ENCODE measurements at regions not wholly inside any gene's neighbourhood (a gene's known extent, or its start where the extent isn't known, plus 50 kb on each side); places are given as distances from the start of the nearest gene placed in this dataset.
A peak's percentile ranks its signal among the peaks of the same experiment; 100 is the strongest.

DNA sequence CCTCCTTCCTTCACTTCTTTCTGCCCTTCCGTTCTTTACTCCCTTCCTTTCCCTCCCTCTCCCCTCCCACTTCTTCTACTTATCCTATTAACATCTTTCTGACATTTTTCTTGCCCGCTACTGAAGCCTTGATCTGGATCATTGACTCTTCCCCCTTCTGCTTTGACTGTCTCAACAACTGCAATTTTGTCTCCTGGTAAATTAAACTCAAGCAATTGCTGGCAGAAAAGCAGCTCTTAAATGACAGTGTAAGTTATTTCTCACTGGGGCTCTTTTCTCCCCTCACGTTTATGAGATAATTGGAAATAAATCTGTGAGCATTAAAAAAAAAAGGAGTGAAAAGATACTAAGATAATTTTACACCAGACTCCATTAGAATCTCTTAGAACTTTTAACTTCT, 120.0 kb downstream of the SLC17A6 start:
- DNase-seq: no peak
- no peaks in the 10 kb centered on the region for H3K9me3 ChIP-seq (replicated peaks; ENCODE audit: insufficient read depth, low read length)
- H3K27ac ChIP-seq (ENCODE audit: low read length): no peak overlapping the region
- no peaks in the 10 kb centered on the region for H3K79me2 ChIP-seq (ENCODE audit: low read length)
- no peaks in the 10 kb centered on the region for H3K27me3 ChIP-seq (replicated peaks; ENCODE audit: insufficient read depth, low read length)
- H3K9ac ChIP-seq (ENCODE audit: low read length): no peak overlapping the region
- H3K4me1 ChIP-seq (ENCODE audit: low read length): no peaks in the 10 kb centered on the region
- H3K4me3 ChIP-seq (ENCODE audit: low read length): no peak overlapping the region
- no peak overlapping the region for H2AFZ ChIP-seq (ENCODE audit: low read length)
- no peaks in the 10 kb centered on the region for H3K9me2 ChIP-seq (replicated peaks; ENCODE audit: insufficient read depth, low read length)
- H3F3A ChIP-seq (ENCODE audit: insufficient read depth, low read length): no peaks in the 10 kb centered on the region
- H3K36me3 ChIP-seq (replicated peaks; ENCODE audit: insufficient read depth, low read length): no peaks in the 10 kb centered on the region
- H4K20me1 ChIP-seq (ENCODE audit: insufficient read depth, low read length): no peaks in the 10 kb centered on the region
- no peak for TF ChIP-seq EZH2 (optimal IDR thresholded peaks at IDR 0.05; ENCODE audit: low read depth, low read length)
- H3K4me2 ChIP-seq (ENCODE audit: low read depth, low read length): no peak overlapping the region

DNA sequence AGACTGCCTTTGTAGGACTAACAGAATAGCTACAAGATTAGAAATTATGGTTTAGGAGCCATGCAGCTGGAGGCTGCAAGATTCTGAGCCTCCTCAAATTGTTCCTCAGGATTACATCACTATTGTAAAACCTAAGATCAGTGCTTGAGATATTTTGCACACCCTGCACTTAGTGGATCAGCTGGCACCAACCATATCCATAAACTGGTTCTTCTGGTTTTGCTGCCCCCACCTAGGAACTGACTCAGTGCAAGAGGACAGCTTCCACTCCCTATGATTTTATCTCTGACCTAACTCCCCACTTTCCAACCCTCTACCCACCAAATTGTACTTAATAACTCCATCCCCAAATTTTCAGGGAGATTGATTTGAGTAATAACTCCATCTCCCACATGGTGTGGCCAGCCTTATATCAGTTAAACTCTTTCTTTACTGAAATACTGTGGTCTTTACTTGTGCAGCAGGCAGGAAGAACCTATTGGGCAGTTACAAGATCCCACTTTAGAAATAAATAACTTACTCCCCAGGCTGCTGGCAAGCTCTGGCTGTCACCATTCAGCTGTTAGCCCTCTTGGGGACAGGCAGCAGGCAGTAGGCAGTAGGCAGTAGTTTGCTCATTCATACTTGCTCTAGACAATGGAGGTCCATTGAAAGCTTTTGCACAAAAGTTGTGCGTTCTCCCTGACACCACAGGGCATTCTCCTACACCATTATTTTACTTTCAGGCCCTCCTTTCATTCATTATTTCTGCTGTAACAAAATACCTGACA, 119.0 kb downstream of the SLC17A6 start:
- TF ChIP-seq EZH2 (optimal IDR thresholded peaks at IDR 0.05; ENCODE audit: low read depth, low read length) (no peak), EZH2phosphoT487 (IDR thresholded peaks at IDR 0.05; ENCODE audit: low read length) (no peak)
- TF ChIP-seq, protein P1, sequence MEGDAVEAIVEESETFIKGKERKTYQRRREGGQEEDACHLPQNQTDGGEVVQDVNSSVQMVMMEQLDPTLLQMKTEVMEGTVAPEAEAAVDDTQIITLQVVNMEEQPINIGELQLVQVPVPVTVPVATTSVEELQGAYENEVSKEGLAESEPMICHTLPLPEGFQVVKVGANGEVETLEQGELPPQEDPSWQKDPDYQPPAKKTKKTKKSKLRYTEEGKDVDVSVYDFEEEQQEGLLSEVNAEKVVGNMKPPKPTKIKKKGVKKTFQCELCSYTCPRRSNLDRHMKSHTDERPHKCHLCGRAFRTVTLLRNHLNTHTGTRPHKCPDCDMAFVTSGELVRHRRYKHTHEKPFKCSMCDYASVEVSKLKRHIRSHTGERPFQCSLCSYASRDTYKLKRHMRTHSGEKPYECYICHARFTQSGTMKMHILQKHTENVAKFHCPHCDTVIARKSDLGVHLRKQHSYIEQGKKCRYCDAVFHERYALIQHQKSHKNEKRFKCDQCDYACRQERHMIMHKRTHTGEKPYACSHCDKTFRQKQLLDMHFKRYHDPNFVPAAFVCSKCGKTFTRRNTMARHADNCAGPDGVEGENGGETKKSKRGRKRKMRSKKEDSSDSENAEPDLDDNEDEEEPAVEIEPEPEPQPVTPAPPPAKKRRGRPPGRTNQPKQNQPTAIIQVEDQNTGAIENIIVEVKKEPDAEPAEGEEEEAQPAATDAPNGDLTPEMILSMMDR (IDR thresholded peaks at IDR 0.05; ENCODE audit: low read length): no peak
- H3K9me3 ChIP-seq (replicated peaks; ENCODE audit: insufficient read depth, low read length): no peaks in the 10 kb centered on the region
- no peaks in the 10 kb centered on the region for H3K9me2 ChIP-seq (replicated peaks; ENCODE audit: insufficient read depth, low read length)
- no peak overlapping the region for H3K4me3 ChIP-seq (ENCODE audit: low read length)
- no peaks in the 10 kb centered on the region for H3K27me3 ChIP-seq (replicated peaks; ENCODE audit: insufficient read depth, low read length)
- no peaks in the 10 kb centered on the region for H4K20me1 ChIP-seq (ENCODE audit: insufficient read depth, low read length)
- DNase-seq: no peak
- H3K36me3 ChIP-seq (replicated peaks; ENCODE audit: insufficient read depth, low read length): no peaks in the 10 kb centered on the region
- no peaks in the 10 kb centered on the region for H3F3A ChIP-seq (ENCODE audit: insufficient read depth, low read length)
- H2AFZ ChIP-seq (ENCODE audit: low read length): no peak overlapping the region
- H3K4me1 ChIP-seq (ENCODE audit: low read length): no peaks in the 10 kb centered on the region
- H3K9ac ChIP-seq (ENCODE audit: low read length): no peak overlapping the region
- H3K79me2 ChIP-seq (ENCODE audit: low read length): no peaks in the 10 kb centered on the region
- H3K4me2 ChIP-seq (ENCODE audit: low read depth, low read length): no peak overlapping the region
- no peak overlapping the region for H3K27ac ChIP-seq (ENCODE audit: low read length)

DNA sequence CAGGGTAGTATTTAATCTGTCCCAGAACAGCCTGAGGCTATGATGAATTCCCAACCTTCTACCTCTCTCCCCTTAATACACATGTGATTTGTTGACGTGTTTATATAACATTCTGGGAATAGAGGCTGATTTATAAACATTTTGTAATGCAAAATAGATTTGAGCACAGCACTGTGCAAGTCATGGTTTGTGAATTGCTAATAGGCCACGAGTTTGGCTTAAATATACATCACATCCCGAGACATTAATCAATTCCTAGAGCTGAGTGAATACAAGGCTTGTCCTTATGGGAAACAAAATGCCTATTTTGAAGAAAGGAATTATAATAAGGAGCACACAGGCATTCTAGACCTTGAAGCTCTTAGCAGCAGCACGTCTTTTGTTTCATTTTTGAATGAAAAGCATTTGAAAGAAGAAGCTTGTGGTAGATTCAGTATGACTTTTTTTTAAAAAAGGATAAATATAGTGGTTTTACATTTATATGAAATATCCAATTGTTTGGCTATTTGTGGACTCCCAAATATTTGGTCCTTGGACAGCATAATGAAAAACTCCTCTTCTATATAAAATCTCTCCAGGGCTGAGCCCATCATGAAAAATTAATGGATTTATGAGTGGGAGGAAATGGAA, 116.4 kb downstream of the SLC17A6 start:
- Histone ChIP-seq H3K4me2 (ENCODE audit: low read depth, low read length) (peak overlapping the region; percentile 49; the same call in 1 of the 2 replicates), H2AFZ (ENCODE audit: low read length) (peak overlapping the region; percentile 48), H3F3A (ENCODE audit: insufficient read depth, low read length) (no peaks in the 10 kb centered on the region), H3K9me3 (replicated peaks; ENCODE audit: insufficient read depth, low read length) (no peaks in the 10 kb centered on the region), H3K9ac (ENCODE audit: low read length) (no peak overlapping the region), H3K27ac (ENCODE audit: low read length) (no peak overlapping the region), H3K9me2 (replicated peaks; ENCODE audit: insufficient read depth, low read length) (no peaks in the 10 kb centered on the region), H3K4me1 (ENCODE audit: low read length) (no peaks in the 10 kb centered on the region), H3K27me3 (replicated peaks; ENCODE audit: insufficient read depth, low read length) (no peaks in the 10 kb centered on the region), H4K20me1 (ENCODE audit: insufficient read depth, low read length) (no peaks in the 10 kb centered on the region), H3K4me3 (ENCODE audit: low read length) (no peak overlapping the region), H3K36me3 (replicated peaks; ENCODE audit: insufficient read depth, low read length) (no peaks in the 10 kb centered on the region), H3K79me2 (ENCODE audit: low read length) (no peaks in the 10 kb centered on the region)
- no peak for DNase-seq
- TF ChIP-seq EZH2 (optimal IDR thresholded peaks at IDR 0.05; ENCODE audit: low read depth, low read length): no peak
- TF ChIP-seq, protein P1 (IDR thresholded peaks at IDR 0.05; ENCODE audit: low read length): no peak
- TF ChIP-seq EZH2phosphoT487 (IDR thresholded peaks at IDR 0.05; ENCODE audit: low read length): no peak

DNA sequence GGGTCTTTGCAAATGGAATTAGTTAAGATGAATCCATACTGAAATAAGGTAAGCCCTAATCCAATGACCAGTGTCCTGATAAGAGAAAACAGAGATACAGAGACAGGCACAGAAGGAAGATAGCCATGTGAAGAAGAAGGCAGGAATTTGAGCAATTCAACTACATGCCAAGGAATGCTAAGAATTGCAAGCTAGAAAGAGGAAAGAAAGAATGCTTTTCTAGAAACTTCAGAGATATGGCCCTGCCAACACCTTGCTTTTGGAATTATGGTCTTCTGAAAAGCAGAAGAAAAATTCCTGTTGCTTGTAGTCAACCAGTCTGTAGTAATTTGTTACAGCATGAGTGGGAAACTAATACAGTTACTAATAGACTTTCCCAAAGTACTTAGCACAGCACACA, 111.3 kb downstream of the SLC17A6 start:
- Histone ChIP-seq H3K9me3 (replicated peaks; ENCODE audit: insufficient read depth, low read length) (no peaks in the 10 kb centered on the region), H4K20me1 (ENCODE audit: insufficient read depth, low read length) (no peaks in the 10 kb centered on the region), H2AFZ (ENCODE audit: low read length) (no peak overlapping the region), H3K36me3 (replicated peaks; ENCODE audit: insufficient read depth, low read length) (no peaks in the 10 kb centered on the region), H3F3A (ENCODE audit: insufficient read depth, low read length) (no peaks in the 10 kb centered on the region), H3K4me2 (ENCODE audit: low read depth, low read length) (no peak overlapping the region), H3K27ac (ENCODE audit: low read length) (no peak overlapping the region), H3K79me2 (ENCODE audit: low read length) (no peaks in the 10 kb centered on the region), H3K27me3 (replicated peaks; ENCODE audit: insufficient read depth, low read length) (no peaks in the 10 kb centered on the region), H3K4me1 (ENCODE audit: low read length) (no peaks in the 10 kb centered on the region), H3K9me2 (replicated peaks; ENCODE audit: insufficient read depth, low read length) (no peaks in the 10 kb centered on the region), H3K4me3 (ENCODE audit: low read length) (no peak overlapping the region), H3K9ac (ENCODE audit: low read length) (no peak overlapping the region)
- TF ChIP-seq, protein P1 (IDR thresholded peaks at IDR 0.05; ENCODE audit: low read length): no peak
- TF ChIP-seq EZH2 (optimal IDR thresholded peaks at IDR 0.05; ENCODE audit: low read depth, low read length): no peak
- no peak for TF ChIP-seq EZH2phosphoT487 (IDR thresholded peaks at IDR 0.05; ENCODE audit: low read length)
- DNase-seq: no peak
